ENCODE measurements at regions not wholly inside any gene's neighbourhood (a gene's known extent, or its start where the extent isn't known, plus 50 kb on each side); places are given as distances from the start of the nearest gene placed in this dataset.
"Not testable (repeated sequence)": the region's sequence is repeated elsewhere in the genome, so short reads cannot be mapped to it uniquely, and the experiment has no call there.

- DNase-seq (ENCODE audit: low spot score) = no peak
Observed at GRCh38 chr6:119801056-119801455, 451.5 kb upstream of the MAN1A1 start.

- DNase-seq (ENCODE audit: low spot score) = no peak
Observed at GRCh38 chr6:119800526-119800925, 451.0 kb upstream of the MAN1A1 start.

- no peak for DNase-seq (ENCODE audit: low spot score)
Observed at GRCh38 chr6:119799596-119800509, 450.3 kb upstream of the MAN1A1 start.

GRCh38 chr6:119791736-119792135 is 442.2 kb upstream of the MAN1A1 start:
- no peak for DNase-seq (ENCODE audit: low spot score)

- DNase-seq (ENCODE audit: low spot score) = no peak
Observed at GRCh38 chr6:119781365-119781764, 431.8 kb upstream of the MAN1A1 start.

- no peak for DNase-seq (ENCODE audit: low spot score)
Observed at GRCh38 chr6:119768201-119768600, 418.6 kb upstream of the MAN1A1 start.

GRCh38 chr6:119764927-119765681 is 415.5 kb upstream of the MAN1A1 start:
- no peak for DNase-seq (ENCODE audit: low spot score)

- no peak for DNase-seq (ENCODE audit: low spot score)
Observed at GRCh38 chr6:119760046-119760445, 410.5 kb upstream of the MAN1A1 start.

GRCh38 chr6:119758385-119758784 is 408.8 kb upstream of the MAN1A1 start:
- no peak for DNase-seq (ENCODE audit: low spot score)

- no peak for DNase-seq (ENCODE audit: low spot score)
Observed at GRCh38 chr6:119757467-119757866, 407.9 kb upstream of the MAN1A1 start.

- no peak for DNase-seq (ENCODE audit: low spot score)
Observed at GRCh38 chr6:119749335-119749734, 399.8 kb upstream of the MAN1A1 start.

- not testable (repeated sequence) for DNase-seq (ENCODE audit: low spot score)
Observed at GRCh38 chr6:119748535-119748934, 399.0 kb upstream of the MAN1A1 start.

GRCh38 chr6:119742188-119742803 is 392.7 kb upstream of the MAN1A1 start:
- peak; percentile 51 for DNase-seq (ENCODE audit: low spot score)

GRCh38 chr6:119739769-119740168 is 390.2 kb upstream of the MAN1A1 start:
- no peak for DNase-seq (ENCODE audit: low spot score)

- no peak for DNase-seq (ENCODE audit: low spot score)
Observed at GRCh38 chr6:119738425-119738824, 388.9 kb upstream of the MAN1A1 start.

GRCh38 chr6:119736296-119737021 is 386.9 kb upstream of the MAN1A1 start:
- DNase-seq (ENCODE audit: low spot score) = no peak

GRCh38 chr6:119735530-119735929 is 386.0 kb upstream of the MAN1A1 start:
- DNase-seq (ENCODE audit: low spot score) = no peak

GRCh38 chr6:119734227-119734626 is 384.7 kb upstream of the MAN1A1 start:
- DNase-seq (ENCODE audit: low spot score) = no peak

- no peak for DNase-seq (ENCODE audit: low spot score)
Observed at GRCh38 chr6:119728935-119729334, 379.4 kb upstream of the MAN1A1 start.

GRCh38 chr6:119728220-119728750 is 378.7 kb upstream of the MAN1A1 start:
- no peak for DNase-seq (ENCODE audit: low spot score)

GRCh38 chr6:119727504-119728219 is 378.1 kb upstream of the MAN1A1 start:
- no peak for DNase-seq (ENCODE audit: low spot score)
